Stimulated activated CD4-positive, alpha-beta T cell treated with anti-CD3 and anti-CD28 coated beads, Interleukin-1b, Interleukin-23, amount 100 ng/mL, for 1 hour (primary cell): ENCODE measurements at regions not wholly inside any gene's neighbourhood (a gene's known extent, or its start where the extent isn't known, plus 50 kb on each side); places are given as distances from the start of the nearest gene placed in this dataset.

Source experiments
- DNase-seq, 2 donors: peaks; one replicate each; pipeline ENCODE4 v3.0.0-alpha.2; 2020; ENCODE audit warnings: low read depth in 2 of 2

DNA sequence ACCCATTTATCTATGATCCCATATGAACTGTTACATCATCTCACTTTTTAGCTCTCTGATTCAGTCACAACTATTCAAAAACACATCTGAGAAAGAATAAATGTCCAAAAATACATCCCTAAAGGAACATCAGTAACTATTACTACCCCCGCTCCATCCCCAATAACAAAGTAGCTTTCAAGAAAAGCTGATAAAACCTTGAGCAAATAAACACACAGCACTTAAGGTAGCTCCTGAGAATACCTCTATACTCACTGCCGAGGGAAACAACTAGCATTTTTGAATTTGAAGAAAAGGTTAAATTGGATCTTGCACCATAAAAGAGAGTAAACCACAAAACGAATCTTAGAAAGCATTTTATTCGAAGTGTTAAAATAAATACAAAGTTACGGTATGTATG is 63.4 kb downstream of the PMAIP1 start:
- no peak for DNase-seq

- no peak for DNase-seq
Observed at GRCh38 chr18:59961070-59961469, 61.3 kb downstream of the PMAIP1 start.

DNA sequence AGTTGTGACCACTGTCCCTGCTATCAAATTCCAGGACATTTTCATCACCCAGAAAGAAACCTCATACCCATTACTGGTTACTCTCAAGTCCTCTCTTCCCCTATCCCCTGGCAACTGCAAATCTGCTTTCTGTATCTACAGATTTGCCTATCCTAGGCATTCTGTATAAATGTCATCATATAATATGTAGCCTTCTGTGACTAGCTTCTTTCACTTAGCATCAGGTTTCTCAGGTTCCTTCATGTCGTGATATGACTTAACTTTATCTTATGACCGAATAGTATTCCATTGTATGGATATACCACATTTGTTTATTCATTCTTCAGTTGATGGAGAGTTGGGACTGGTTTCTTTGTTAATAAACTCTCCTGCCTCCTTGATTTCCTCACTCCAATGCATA is 60.5 kb downstream of the PMAIP1 start:
- no peak for DNase-seq

GRCh38 chr18:59959606-59960005 is 59.8 kb downstream of the PMAIP1 start:
- DNase-seq = no peak

DNA sequence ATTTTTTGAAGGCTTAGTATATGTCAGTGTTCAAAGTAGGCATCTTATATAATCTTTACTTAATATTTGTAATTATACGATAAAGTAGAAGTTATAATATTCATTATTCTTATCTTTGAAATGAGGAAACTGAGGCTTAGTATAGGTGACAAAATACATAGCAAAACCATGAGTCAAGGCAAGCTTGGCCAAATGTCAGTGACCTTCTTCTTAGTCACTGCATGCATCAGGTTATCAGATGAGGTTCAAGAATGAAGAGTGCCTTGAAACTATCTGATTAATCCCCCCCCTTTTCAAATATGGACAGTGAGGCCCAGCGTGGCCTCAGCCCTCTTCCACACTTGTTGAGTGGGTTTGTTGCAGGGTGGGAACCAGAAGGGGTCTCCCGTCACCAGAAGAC is 59.3 kb downstream of the PMAIP1 start:
- no peak for DNase-seq

DNA sequence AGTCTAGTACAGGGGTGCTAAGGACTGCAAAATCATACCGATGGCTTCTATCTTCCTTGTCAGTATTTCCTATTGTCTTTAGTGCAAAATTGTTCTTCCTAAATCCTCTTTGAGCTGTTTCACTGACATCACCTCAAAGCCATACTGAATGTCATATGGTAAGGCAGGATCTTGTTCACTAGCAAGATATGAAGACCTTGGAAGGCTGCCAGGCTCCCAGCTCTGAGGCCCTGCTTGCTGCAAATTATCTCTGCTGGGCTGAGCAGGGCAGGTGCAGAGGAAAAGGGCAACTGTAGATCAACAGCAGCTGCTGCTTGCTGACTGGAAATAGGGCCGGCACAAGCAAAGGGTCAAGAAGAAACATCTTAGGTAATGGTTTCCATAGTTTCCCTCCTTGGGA is 58.2 kb downstream of the PMAIP1 start:
- no peak for DNase-seq

DNA sequence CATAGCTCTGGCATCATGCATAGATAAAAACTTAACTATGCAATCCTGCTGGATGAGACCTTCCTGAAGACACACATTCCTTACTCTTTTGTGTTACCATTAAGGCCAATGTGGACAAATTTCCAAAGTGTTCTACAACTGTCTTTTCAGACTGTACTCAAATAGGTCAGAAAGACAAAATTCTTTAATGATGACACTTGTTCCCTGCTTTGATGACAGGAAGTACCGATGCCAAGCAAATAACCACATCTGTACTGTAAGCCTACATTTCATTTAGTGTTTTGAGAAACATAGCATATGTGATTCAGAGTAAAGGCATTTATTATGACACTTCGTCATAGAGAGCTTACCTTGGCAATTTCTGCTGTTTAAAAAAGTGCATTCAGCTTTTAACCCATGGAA is 55.0 kb downstream of the PMAIP1 start:
- DNase-seq = no peak

DNA sequence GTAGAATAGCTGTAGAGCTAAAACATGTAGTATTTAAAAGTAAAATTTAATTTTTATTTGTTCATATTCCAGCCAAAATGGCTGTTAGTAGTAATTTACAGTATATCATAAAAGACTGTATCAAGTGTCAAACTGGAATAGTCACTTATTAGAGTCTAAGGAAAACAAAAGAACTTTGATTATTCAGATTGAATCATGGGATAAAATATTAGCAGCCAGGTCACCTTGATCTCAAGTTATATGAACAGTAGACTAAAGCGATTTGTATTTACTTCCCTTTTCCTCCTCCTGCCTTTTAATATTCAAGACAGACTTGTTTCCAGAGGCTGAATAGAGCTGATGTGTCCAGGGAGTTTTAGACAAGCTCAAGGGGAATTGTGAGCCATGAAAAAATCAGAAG is 54.4 kb downstream of the PMAIP1 start:
- no peak for DNase-seq
